ENCODE measurements at regions not wholly inside any gene's neighbourhood (a gene's known extent, or its start where the extent isn't known, plus 50 kb on each side); places are given as distances from the start of the nearest gene placed in this dataset.
A peak's percentile ranks its signal among the peaks of the same experiment; 100 is the strongest.
"Not testable (repeated sequence)": the region's sequence is repeated elsewhere in the genome, so short reads cannot be mapped to it uniquely, and the experiment has no call there.

DNA sequence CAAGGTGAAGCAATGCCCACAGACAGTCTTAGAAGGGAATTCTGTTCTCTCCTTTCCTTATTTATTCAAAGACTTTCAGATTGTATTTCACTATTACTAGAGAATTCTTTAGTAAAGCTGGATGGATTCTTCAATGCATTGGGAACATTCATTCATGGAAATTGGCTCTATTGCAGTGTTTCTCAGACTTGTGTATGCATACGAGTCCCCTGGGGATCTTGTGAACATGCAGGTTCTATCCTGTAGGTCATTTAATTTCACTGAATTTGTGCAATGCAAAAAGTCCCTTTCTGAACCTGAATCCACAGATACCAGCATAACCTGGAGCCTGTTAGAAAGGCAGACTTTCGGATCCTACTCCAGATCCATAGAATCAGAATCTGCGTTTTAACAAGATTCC lies 160.9 kb upstream of the AHI1 start:
- DNase-seq: no peak

DNA sequence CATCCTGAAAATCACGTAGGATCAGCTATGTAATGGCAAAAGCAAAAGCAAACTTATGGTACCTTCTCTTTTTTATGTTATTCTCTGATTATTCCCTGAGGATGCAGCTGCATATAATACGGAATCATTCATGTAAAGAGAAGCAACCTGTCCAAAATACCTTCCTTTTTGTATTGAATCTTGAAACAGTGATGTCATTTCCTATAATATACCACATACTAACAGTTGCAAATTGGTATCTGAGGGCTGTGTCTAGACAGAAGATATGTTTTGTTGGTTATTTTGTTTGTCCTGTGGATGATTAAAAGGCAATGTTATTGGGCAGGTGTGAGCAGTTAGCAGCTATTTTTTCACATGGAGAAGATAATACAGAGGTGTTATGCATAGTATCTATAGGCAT lies 161.4 kb upstream of the AHI1 start:
- DNase-seq: no peak

DNA sequence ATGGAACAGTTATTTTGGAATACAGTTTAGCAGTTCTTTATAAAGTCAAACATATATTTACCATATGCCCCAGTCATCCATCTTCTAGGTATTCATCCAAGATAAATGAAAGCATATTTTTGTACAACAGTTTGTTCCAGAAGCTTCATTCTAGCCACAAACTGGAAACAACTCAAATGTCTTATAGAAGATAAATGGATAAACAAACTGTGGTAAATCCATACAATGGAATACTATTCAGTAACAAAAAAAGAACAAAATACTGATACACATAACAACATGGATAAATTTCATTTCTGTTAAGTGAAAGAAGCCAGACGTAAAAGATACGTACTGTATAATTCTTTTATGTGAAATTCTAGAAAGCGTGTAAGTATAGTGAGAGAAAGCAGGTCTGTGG lies 167.0 kb upstream of the AHI1 start:
- no peak for DNase-seq

DNA sequence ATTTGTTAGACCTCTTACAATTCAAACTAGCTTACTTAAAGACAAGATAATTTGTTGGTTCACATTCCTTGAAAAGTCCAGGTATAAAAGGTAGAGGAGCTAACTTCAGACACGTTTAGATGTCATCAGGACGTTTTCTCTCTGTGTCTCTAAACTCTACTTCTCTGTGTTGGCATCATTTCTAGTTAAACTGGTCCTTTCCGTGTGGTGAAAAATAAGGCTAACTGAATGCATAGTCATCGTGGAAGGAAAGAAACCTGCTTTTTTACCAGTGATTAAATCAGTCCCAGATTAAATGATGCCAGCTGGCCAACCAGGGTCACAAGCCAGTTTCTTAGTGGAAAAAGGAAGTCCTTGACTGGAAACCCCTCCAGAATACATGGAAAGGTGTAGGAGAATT lies 168.4 kb upstream of the AHI1 start:
- DNase-seq: no peak

DNA sequence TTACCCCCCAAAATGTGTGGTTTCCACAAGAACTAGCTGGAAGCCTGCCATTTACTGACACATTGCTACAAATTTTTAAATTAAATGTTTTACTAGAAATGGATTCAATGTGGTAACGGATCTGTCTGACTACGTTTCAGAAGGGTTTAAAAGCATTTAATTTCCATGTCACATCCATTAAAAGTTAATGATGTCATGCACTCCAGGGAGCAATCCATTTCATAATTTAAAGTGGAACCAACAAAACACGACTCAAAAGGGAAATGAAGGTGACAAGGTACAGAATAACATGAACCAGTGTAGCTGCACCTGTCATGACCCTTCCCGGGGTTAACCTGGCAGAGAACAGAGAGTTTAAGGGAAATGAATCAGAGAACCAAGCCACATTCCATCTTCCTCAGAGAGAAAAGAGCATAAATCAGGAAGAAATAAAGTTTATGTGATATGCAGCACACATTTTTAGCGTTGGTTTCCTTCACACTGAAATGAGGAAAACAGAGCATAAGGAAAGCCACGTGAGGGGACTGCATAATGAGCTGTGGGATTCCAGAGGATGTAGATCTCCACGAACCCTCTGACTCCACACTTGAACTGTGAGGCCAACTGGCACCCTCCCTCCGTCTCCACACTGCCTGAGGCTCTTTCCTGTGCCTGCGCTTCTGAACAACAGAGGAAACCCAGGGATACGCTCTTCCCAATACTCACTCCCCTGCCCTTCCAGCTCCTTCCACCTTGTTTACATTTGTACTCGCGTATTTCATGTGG lies 170.3 kb upstream of the AHI1 start:
- DNase-seq: peak; percentile 89

DNA sequence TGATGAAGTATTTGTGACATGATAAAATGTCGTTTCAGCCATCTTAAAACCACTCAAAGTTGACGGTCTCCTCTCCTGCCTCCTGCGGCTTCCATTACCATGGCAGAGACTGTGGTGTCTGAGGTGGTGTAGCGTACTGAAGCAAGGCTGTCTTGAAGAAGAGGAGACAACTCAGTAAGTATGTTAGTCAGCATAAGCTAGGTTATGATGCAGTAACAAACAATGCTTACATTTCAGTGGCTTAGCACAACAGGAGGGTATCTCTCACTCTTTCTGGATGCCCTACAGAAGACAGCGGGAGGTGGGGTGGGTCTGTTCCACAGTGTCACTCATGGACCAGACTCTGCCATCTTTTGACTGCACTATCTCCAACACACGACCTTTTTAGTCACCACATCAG lies 174.7 kb upstream of the AHI1 start:
- DNase-seq: no peak

DNA sequence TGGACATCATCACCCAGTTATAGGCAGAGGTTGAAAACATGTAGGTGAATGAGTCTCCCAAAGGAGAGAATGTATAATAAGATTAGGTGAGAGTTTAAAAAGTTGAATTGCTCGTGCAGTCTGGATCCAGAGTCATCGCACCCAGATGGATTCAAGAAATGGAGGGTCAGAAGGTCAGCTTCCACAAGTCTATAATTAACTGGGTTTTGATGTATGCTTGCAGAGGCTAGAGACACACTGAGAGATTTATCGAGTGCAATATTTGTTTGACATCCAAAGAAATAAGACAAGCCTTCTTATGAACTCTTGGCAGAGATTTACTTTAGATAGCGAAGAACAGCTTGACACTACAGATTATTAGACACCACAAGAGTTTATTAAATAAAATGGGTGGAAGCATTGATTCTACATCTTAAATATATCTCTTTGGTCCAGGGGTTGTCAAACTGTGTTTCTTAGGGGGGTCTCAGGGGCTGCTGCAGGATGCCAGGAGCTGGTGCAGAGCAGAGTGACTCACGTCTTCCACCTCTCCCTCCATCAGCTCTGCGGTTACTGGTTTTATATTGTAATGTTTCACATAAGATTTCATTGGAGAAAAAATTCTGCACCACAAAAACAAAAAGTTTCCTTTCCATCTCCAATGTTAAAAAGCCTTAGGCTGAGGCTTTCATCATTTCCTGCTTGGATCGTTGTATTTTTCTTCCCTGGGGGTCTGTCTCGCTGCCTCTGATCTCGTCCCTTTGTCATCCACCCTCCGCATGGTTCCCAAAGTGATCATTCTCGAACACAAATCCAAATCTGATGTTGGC lies 176.2 kb upstream of the AHI1 start:
- no peak for DNase-seq

DNA sequence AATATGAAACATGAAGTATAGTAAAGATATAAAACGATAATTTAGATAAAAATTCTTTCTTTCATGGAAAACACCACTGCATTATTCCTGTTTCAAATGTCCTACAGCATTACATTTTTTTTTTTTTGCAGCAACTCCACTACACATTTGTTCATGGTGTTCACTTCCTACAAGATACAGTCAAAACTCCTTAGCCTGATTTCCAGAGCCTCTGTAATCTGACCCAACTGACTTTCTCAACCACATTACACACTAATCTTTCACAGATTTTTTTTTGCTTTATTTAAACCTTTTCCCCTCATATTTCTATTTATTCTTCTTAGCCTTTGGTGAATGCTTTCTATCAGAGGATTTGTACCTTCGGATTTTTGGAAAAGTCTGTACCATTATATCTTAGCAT lies 176.5 kb upstream of the PDE7B start:
- DNase-seq: no peak

DNA sequence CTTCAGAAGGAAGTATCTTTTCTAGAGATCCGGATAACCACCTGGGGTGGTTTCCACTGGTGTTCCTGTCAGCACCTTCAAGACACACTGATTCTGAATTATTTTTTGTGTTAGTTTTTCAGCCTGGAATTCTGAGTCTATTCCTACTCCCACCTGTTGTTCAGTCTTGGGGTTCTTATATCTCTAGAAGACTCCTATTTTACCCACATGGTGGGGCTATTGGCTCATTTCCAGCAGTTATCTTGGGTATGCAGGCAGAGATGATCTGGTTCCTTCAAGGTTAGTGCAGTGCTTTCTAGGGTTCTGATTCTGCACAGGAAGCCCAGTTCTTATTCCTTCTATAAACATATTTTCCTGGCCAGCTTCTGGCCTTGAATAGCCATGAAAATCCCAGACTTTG lies 175.6 kb upstream of the PDE7B start:
- DNase-seq: peak; percentile 36

DNA sequence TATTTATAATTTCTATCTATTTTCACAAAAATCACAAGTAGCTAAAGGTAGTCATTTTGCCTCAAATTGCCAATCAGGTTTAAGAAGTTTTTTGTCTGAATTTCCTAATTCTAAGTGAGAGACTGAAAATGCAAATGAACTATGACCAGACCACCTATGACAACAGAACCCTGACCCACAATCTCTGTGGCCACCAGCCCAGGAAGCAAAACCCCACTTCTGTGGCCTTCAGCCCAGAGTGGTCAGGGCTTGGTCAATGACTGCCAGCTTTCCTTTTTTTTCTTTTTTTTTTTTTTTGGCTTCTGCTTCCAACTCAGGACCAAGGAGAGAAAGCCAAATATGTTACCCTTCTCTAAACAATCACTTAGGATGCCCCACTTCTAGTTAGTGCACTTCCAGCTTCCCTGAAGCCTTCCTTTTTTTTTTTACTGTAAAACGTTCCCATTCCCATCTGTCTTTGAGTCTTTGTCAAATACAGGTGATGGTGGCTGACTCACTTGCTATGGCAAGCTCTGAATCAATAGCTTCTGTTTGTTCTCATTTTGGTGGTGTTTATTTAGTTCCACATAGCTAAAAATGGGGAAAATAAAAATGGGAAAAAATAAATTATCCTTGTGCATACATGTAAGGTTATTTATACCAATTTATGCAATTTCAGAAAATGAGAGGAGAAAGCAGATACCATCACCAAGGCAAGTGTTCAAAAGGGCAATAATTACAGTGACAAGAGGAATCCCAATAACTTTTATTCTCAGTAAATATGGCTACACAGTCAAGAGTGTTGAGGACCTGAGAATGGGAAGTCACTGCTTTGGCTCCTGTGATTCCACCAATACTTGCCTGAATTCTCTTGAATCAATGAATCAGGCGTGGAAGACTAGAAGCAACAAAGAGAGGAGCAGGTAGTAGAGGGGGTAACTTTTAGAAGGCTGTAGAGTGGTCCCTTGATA lies 170.3 kb upstream of the PDE7B start:
- DNase-seq: no peak

DNA sequence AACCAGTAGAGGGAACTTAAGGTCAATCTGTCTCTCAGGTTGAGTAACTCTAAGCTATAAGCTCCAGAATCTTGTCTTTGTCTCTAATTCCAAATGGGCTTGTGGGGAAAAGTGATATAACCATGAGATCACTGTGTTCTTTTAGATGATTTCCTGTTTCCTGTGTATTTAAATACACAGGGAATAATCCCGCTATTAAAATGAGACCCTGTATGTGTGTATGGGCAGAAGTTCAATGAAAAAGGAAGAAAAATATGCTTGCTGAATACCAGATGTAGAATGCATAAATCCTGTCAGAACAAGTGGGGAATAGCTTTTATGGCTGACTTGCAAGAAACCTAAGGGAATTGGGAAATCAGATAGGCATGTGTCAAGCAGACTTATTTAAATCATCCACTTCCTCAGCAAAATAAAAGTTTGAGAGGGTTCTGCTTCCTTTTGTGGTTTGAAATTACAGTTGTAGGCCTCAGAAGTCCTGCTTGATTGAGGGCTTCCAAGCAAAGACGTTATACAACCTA lies 164.7 kb upstream of the PDE7B start:
- no peak for DNase-seq

DNA sequence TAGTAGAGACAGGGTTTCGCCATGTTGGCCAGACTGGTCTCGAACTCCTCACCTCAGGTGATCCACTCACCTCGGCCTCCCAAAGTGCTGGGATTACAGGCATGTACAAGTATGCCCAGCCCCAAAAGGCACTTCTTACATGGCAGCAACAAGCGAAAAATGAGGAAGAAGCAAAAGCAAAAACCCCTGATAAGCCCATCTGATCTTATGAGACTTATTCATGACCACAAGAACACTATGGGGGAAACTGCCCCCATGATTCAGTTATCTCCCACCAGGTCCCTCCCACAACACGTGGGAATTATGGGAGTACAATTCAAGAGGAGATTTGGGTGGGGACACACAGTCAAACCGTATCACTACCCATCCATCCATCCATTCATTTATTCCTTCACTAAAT lies 163.0 kb upstream of the PDE7B start:
- DNase-seq: not testable (repeated sequence)

DNA sequence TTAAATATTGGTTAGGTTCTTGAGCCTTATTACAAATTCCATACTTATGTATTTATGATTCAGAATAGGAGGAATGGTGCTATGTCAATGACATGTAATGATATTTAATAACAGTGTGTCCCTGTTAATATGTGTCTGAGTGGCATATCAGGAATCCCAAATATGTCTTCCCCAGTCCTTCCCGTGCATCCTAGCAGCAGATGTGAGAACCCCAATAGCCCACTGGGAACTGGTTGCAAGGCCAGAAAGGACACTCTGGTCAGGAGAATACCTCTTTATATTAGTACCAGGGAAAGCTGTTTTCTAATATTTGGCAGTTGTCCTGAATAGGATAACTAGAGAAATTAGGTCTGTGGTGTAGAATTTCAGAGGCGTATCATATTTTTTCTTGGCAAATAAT lies 159.1 kb upstream of the PDE7B start:
- no peak for DNase-seq

DNA sequence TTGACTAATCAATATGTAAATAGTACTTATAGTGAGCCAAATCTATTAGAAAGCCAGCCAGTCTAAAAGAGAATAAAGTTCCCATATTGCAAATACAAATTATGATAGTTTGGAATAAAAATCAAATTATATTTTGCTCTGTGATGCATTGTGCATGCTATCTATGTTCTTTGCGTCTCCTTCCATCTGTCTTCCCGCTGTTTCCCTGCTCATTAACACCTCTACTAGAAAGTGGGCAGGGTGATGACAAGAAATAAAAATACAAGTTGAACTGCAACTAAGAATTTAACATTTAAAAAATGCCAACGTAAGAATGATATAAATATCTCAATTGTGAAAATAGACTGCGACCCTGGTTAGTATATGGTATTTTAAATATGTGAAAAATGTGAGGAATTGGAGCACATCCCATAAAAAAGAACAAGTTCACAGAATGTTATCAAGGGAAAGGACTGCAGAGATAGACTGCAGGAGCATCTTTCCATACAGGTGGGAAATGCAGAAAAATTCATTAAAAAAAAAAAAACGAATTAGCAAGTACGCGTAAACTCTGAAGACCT lies 157.6 kb upstream of the PDE7B start:
- DNase-seq: no peak

DNA sequence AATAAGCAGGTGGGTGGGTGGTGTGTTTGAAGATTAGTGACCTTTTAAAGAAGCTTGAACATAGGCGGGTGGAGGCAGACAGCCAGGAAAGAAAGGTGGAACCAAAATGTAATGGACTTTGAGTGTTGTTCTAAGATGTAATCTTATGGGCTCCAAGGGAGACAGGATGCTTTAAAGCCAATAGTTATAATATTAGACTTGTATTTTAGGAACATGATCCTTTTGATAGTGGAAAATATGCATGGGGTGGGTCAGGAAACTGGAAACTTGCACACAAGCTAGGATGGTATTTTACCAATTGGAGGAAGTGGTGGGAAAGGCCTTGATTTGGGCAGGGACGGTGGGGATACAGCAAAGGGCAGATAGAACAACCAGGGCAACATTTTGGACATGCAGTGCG lies 151.8 kb upstream of the PDE7B start:
- no peak for DNase-seq

DNA sequence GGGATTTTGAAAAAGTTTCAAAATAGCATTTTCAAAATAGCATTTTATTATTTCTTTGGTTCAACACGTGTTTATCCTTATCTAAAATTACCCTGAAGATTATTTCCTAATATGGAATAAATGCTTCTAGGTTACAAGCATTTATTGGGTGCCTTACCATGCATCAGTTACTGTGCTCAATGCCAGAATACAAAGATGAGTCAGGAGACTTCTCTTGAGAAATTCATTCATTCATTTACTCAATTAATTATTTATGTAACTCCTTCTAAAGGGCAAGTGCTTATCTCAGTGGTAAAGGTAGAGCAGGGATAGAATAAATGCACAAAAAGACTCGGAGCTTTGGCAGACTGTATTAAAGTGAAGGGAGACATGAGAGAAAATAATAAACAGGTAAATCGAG lies 150.1 kb upstream of the PDE7B start:
- no peak for DNase-seq

DNA sequence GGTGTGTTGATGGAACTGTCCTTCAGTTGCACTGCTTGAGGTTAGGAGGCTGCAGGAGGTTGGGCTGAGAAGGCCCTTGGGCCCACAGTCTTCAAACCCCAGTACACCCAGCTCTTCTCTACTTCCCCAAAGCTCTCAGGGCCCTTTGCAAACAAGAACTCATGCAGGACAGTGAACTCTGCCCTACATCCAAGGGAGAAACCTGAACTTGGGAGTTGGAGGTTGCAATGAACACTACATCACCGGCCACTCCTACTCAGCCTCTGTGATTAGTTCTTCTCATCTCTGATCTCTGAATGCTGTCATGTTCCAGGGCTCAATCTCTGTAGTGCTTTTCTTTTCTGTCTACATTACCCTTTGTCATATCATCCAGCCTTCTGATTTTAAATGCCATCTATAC lies 148.5 kb upstream of the PDE7B start:
- no peak for DNase-seq

DNA sequence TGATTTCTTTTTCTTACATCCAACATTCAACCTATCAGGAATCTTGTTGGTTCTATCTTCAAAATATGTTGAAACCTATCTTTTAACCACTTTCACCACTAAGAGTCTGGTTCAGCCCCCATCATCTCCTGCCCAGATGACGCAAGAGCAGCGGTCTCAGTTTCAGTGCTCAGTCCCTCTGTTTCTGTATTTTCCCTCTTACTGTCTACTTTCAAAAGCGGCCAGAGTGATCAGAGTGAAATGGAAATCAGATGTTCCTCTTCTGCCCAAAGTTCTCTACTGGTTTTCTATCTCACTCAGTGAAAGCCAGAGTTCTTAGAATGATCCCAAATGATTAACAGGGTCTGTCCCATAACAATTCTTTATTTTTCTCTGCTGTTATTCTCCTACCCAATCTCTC lies 147.9 kb upstream of the PDE7B start:
- DNase-seq: no peak

DNA sequence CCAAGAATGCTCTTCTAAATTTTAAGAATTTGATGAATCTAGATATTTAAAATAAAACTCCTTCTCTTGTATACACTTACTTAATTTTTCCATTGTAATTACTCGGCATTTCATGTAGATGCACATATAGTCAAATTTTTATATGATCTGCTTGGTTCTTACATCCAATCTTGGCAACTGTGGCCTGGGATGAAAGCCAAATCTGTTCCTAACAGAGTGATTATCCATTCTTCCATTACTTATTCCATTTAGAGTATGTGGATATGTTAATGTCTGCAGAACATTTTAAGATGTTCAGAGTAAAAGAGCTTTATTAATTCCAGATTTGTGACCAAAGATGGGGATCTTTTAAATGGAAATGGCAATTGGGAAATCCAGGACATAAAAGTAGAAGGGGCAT lies 144.1 kb upstream of the PDE7B start:
- DNase-seq: no peak

DNA sequence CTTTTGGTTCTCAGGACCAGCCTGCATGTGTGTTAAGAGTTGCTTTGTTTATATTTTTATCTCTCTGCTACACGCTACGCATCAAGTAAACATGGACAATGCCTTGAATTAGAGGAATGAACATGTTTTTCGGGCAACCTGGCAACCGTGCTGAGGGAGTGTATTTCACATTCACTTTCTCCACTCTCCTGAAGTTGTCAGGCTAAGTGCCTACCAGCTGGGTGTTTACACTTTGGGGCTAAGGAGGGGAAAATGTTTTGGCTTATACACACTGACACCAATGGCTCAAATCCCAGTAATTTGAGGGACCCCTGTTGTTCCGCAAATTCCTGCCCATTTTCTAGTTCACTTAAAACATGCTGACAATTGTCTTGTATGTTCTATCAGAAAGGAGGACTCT lies 141.5 kb upstream of the PDE7B start:
- no peak for DNase-seq

DNA sequence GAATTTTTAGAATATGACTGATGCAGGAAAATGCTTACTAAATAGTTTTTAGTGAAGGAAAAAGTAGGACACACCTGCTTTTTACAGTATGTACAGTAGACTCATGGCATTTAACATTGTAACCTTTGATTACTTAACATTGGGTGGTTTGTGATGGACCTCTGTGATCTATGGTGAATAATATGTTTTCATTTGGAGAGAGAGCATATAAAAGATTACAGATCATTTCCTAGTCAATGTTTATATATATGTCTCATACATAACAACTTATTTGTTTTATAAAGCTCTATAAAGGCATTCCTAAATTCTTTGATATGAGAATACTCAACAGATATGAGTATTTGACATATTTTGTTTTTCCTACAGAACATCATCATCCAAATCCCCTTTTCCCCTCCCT lies 129.3 kb upstream of the PDE7B start:
- no peak for DNase-seq

DNA sequence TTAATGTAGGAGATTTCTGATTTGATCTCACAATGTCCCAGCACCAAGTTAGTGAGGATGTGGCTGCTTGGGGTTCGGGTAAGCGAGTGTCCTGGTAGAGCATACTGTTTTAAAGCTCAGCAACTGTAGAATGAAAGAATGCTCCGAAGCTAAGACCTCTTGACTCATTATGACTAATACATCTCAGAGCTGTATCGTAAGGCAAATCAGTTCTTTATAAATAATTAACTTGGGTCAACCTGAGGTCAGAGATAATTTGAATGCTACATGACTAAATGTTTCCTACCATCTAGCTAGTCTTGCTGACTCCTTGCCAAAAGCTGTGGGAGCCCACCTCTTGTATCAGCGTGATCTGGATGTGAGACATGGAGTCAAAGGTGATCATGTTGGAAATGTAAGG lies 128.8 kb upstream of the PDE7B start:
- no peak for DNase-seq

DNA sequence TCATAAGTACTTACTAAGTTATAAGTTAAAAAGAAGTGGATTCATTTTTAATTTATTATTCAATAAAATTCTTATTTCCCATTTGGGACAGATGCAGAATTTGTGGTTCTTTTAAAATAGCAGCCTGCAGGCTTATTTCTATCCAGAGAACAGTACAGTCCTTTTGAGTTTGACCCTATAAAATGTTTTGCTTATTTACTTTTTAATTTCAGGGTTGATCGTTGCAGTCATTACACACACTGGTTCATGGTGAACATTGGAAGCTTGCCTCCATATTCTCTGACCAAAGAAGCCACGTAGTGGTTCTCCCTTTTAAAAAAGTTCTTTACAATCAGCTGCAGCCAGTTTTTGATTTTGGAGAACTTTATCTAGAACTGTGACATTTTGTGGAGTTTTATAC lies 122.9 kb upstream of the PDE7B start:
- DNase-seq: no peak

Measured in DMS79 treated with DMSO at 0.1 percent for 48 hours (cell line).